Cerebellar nuclear complex (tissue), 1 donor: ENCODE measurements at regions not wholly inside any gene's neighbourhood (a gene's known extent, or its start where the extent isn't known, plus 50 kb on each side); places are given as distances from the start of the nearest gene placed in this dataset.
A peak's percentile ranks its signal among the peaks of the same experiment; 100 is the strongest.

Experiments
- DNase-seq, 2 experiments: peaks; one replicate each; lab custom pipeline; 2025; lab: John Stamatoyannopoulos, UW

DNA sequence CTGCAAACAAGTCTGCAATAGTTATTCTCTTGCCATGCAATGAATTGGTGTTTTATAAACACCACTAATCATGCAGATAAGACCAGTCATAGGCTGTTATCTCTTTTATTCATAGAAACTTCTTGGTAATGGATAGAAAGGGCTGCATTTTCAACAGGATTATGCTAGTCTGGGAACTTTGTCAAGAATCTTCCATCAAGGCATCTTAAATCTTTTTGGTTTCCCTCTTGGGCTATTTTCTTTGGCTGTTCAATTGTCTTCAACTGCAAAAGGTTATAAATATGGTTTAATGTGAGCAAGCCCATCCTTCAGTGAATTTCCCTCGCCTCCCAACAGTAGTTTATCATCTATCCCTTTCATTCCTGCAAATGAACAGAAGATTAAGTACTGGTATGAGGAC is 59.0 kb upstream of the MINAR1 start:
- no peak for DNase-seq

DNA sequence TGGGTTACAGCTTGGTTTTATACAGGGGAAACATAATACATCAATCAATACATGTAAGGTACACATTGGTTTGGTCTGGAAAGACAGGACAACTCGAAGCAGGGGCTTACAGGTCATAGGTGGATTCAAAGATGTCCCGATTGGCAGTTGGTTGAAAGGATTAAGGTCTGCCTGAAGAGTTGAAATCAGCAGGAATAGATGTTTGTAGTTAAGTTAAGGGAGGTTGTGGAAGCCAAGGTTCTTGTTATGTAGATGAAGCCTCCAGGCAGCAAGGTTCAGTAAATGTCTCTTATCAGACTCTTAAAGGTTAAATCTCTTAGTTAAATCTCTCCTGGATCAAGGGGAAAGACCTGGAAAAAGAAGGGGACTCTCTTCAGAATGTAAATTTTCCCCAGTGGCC is 58.4 kb upstream of the MINAR1 start:
- DNase-seq = no peak

DNA sequence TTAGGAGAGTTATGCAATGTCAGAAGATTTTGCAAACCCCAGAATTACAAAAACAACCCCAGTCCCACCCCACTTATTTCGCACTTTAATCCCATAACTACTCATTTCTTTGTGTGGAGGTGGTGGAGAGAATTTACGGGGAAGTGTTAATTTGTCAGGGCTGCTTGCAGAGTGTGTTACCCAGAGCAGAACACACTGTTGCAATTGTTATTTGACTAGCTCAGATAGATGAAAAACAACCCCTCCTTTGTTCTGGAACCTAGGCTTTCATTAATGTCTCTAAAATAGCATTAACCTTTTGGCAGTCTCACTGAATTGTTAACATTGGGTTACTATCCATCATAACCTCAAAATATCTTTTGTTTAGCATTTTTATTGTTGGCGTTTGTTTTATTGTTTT is 55.8 kb upstream of the MINAR1 start:
- no peak for DNase-seq

DNA sequence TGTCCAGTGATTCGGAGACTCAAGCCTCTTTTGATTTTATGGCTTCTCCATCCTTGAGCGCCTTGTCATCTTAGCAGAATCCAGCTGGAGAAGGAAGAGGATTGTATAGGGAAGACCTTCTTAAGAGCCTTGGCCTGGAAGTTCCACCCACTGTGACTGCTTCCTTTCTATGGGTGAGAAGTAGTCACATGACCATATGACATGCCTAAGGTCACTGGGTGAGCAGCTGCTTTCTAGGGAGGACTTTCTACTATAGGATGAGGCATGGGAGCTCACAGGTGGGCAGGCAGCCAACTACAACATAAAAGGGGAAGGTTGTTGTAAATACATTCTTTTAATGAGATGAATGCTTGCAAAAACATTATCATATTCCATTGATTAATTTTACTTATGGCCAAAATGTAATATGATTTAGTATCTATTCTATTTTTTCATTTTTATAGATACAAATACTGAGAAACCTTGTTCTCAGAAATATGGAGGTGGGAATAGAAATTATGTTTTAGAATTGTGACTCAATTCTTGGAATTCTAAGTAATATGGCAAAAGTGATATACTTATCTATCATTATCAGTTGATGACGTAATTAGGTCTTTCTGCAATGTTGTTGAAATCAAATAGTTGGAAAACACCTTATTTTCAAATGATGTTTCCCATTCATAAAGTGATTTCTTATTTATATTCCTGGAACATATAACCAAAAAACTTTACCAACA is 53.6 kb upstream of the MINAR1 start:
- DNase-seq = no peak

DNA sequence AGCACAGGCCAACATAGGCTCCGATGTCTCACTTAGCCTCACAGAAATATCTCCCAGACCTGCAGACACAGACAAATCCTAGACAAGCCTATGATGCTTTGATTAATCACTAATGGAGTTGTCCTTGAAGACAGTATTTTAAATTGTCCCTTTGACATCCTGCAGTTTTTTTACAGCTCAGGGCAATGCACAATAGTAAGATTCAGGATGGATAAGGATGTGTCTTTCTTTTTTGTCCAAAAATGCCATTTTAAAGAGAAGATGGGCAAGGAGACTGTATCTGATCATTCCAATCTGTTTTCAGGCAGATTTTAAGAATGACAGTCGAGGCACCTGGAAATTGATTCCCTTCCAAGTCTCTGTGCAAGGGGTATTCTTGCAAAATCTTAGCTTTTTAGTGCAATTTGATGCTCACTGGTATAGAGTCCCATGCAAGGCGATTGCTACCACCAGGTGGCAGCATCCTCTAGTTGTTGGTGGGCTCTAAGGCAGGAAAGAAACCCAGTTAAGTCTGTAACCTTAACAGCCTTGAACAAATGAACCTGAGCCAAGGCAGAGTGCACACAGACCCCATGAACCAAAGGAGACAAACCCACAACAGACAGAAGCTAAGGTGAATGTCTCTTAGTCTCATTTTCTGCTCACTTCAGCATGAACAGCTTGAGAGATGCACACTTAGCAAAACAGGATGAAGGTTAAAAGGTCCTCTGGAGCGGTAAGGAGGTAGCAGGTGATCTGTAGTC is 51.2 kb upstream of the MINAR1 start:
- peak in 1 of 2 experiments; percentile 73 for DNase-seq

DNA sequence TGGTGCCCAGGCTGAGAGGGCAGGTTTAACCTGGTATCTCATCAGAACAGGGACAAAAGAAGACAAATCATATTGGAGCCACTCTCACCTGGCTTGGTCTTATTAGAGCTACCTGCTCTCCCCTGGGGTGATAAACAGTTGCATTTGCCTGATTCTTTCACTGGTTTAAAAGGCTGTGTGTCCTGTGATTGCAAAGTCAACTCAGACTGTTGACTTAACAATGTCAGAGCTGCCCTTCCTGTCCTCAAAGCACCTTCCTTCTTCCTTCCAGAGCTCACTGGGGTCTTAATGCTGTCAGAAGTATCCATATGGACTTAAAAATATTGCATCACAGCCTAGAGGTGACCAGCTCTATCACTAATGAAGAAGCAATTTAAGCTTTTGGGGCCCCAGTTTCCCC is 50.5 kb upstream of the MINAR1 start:
- DNase-seq = no peak
